GM21360 (cell line): ENCODE measurements at regions not wholly inside any gene's neighbourhood (a gene's known extent, or its start where the extent isn't known, plus 50 kb on each side); places are given as distances from the start of the nearest gene placed in this dataset.

Experiments
- ATAC-seq: cut with Tn5 transposase; IDR thresholded peaks from one replicate; pipeline ENCODE4 v1.9.1; 2021; ENCODE audit warnings: mild to moderate bottlenecking, moderate library complexity; ENCODE audit not compliant: unreplicated experiment

DNA sequence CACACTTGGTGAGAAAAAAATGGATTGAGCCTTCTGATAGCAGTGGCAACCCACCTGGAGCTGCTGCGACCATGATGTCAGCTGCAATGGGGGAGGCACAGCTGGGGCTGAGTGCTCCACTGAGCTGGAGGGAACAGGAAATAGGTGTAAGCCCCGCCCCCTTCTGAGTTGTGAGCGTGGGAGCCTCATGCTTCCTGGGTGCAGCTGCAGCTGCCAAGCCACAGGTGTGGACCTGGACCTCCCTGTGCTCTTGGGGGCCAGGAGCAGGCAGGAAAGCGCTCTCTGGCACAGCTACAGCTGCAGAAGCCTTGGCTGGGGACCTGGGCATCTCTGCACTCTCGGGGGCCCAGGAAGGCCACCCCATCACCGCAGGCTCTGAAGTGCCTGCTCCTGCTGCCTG lies 970.6 kb downstream of the DCDC2C start:
- no peak for ATAC-seq

DNA sequence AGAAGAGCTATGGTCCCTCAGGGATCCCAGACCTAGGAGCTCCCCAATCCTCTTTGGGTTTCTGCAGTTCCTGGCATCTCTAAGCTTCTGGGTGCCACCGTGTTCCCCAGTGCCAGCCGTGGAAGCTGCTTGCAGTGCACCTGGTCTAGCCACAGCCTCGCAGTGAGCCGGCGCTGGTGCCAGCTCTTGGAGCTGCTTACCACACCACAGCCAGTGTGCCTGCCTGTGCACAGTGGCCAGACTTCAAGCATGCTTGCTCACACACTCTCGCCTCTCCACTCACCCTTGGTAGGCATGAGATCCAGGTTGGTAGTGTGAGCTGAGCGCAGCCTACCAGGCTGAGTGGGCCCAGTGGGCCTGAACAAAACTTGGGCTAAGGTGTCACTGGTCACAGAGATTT lies 971.9 kb downstream of the DCDC2C start:
- ATAC-seq, result no peak

DNA sequence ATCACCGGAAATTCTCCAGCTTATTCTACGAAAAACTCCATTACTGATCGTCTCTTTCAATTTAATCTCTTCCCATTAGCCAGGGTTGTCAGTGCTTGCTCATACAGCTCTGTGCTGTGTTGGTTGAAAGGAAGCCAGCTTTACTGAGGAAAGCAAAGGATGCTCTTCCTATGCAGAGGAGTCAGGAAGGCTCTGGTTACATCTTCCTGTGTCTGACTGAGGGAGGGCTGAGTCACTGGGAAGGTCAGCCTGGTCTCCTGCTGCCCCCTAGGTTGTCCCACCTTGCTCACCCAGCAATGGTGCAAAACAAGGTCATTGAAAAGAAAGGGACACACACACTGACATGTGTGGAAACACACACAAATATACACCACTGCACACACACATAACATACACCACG lies 975.6 kb downstream of the DCDC2C start:
- no peak for ATAC-seq

DNA sequence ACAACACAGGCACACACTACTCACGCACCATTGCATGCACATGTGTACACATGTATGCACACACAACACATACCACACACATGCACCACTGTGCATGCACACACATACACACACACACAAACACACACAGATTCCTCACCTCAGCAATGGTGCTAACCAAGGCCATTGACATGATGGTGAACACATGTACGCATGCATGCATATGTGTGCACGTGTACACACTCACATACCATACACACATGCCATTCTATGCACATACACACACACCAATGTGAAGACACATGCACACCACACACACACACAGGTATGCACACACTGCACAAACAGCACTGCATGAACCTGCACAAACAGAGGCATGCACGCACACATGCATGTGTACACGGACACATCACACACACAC lies 976.0 kb downstream of the DCDC2C start:
- ATAC-seq, result no peak

DNA sequence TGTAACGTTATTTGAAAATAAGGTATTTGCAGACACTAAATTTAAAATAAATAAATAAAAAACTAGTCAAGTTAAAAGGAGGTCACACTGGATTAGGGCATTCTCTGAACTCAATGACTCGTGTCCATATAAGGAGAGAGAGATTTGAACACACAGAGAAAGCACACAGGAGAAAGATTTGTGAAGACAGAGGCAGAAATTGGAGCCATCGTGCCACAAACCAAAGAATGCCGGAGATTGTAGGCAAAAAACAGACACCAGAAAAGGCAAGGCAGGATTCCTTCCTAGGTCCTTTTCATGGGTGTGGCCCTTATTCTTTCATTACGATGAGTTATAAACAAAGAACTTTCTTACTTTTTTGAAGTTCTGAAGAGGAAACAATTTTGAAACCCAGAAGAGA lies 981.5 kb downstream of the DCDC2C start:
- ATAC-seq, result no peak

DNA sequence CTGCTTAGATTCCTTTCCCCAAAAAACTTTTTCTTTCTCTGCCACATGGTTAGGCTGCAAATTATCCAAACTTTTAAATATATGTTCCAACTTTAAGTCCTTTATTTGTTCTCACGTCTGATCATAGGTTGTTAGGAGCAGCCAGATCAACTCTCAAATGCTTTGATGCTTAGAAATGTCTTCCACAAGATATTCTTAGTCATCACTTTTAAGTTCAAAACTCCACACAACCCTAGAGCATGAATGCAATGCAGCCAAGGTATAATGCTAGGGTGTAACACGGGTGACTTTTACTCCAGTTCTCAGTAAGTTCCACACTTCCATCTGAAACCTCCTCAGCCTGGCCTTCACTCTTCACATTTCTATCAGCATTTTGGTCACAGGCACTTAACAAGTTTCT lies 987.5 kb downstream of the DCDC2C start:
- ATAC-seq, result no peak

DNA sequence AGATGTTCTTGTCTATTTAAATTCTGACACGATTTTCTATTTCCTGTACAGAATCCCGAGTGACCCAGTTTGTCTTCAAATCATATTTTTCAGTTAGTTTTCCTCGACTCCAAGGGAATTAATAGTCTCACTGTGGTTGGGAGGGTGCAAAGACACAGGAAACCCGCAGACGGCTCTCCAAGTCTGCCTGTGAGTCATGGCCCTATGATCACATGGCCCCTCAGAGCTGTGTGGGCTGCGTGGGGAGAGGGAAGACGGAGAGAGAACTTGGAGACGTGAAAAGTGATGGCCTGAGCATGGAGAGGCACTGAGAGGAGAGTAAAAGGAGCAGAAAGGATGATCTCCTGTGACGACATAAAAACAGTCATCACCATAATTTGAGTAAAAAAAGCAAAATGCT lies 989.9 kb downstream of the DCDC2C start:
- ATAC-seq, result no peak

DNA sequence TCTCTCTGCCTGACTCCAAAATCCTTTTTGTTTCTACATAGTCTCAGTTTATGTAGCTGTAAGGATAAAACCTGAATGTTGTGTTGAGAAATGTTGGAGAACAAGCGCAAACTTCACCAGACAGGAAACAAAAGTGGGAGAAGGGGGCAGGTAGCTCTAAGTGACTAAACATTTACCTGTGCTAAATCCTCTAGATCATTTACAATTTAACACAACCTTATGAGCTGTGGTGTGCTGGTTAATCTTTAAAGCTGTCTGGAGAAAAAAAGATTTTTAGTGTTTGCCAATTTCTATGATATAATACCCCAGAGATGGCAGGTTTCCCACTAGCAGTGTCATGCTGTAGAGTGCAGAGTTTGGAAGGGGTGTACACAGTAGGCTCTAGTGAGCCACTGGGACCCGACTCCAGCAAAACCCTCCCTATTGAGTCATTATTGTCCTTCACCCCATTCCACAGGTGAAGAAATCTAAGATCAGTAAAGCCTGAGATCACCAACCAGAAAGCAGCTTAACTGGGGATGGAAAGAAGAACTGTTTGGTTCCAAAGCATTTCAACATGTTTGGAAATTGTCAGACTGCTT lies 992.0 kb downstream of the DCDC2C start:
- no peak for ATAC-seq

DNA sequence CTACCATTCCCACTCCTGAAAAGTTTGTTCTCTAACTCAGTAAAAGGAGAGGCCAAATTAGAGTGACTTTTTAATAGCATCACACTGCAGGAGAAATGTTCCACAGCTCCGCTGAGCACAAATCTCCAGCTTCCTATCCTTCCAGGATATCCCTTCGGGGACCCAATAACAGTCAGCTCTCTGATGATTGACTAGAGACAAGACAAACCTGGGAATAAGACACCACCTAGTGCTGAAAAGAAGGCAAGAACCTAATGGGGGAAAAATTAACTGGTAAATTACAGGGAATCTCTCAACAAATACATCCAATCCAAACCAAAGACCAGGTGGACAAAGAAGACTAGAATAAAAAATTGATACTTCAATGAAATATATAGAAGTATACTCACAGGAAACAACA lies 977.1 kb upstream of the SOX11 start:
- ATAC-seq, result no peak

DNA sequence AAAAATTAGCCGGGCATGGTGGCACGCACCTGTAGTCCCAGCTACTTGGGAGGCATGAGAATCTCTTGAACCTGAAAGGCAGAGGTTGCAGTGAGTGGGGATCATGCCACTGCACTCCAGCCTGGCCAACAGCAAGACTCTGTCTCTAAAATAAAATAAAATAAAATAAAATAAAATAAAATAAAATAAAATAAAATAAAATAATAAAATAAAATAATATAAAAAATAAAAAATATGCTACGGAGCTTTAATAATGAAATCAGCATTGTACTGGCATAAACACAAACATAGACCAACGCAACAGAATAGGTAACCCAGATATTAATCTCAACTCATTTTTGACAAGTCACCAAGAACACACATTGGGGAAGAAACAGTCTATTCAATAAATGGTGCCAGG lies 973.4 kb upstream of the SOX11 start:
- ATAC-seq, result no peak

DNA sequence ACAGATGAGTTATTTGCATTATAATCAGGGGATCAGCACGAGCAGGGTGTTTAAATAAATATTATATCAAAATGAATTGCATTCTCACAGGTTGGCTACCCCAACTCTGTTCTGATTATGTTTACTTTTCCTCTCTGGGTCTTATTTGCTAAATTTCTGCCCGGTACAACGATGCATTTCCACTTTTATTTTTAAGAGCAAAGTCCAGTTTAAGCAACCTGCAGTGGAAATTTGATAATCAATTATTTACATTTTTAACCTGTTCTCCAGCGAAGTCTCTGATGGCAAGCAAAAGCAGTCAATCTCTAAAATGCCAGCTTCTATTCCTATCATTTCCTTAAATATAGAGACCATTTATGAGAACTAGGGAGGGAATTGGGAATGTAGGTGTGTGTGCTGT lies 966.6 kb upstream of the SOX11 start:
- no peak for ATAC-seq

DNA sequence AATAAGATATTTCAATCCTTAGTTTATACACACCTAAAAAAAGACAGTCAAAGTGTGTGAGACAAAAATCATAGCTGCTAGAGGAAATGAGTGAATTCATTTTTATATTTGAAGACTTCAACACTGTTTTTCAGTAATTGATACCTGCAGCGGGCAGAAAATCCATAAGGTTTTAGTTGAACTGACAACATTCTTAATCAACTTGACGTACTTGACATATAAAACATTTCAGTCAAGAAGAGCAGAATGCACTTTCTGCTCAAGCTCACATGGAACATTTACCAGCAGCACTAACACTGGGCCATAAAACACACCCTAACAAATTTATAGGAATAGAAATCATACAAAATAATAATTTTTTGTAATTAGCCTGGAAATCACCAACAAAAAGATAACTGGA lies 959.6 kb upstream of the SOX11 start:
- ATAC-seq, result no peak

DNA sequence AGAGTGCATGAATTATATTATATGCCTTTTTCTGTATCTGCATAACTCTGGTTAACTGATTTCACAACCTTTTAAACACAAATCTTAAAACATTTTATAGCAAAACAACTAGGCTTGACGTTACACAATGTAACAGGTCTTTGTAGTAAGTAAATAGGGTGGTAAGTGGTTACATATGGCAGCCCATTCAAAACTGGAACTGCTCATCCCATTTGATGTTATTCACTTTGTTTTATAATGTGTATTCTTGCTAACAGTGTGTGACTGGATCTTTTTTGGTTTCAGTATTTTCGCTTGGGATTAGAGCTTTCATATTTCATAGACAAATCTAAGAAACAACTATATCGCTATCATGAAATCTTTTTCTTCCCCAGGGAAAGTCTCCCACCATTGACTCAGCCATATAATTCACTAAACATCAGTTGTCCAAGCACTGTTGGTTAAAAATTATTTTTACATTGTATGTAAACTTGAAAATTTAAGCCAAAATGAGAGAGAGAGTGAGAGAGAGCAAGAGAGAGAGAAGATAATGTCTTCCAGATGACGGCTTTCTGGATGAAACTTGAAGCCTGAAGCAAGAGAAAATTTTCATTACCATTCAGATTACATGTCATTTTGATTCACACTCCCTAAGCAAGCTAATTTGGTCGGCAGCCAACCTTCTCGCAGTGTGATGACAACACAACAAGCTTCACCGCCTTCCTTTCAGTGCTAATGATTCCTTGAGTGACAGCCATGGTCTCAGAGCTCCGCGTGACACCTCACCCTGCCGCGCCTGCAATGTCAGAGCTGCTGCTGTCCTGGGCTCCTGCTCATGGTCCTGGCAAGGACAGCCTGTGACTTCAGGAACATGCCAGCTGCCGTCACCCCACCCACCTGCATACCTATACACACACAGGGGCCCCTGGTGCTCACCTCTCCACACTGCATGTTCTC lies 946.9 kb upstream of the SOX11 start:
- ATAC-seq, result no peak

DNA sequence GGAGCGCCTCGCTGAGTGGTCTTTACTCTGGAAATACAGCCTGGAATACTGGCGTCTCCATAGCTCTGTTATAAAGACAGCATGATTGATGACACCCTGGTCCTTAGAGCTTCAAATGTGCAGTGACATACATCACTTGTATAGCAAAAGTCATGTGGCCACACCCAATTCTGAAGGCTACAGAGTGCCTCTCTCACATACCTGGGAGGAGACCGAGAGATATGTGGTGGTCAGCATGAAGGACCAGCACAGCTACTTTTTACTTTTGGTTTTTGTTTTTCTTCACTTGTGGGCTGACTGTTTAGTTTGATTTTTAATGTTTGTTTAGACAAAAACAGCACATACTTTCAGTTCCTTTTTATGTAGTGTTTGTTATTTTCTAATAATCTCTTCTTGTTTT lies 938.5 kb upstream of the SOX11 start:
- no peak for ATAC-seq

DNA sequence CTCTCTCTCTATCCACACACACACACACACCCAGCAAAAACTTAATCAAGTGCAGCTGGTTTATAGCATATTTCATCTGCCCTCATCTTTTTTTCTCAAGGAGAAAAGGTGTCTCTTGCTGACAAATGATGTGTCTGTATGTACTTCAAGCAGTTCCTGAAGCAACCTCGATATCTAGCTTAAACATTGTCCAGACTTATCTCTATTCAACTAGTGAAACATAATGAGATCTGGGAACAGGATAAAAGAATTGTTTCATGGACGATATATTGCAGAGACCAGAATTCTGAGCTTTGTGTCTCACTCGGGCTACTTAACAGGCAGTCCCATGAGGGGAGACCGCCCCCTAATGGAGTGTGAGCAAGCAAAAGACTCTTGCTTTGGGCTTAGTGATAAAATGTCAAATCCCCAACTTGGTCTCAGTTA lies 929.2 kb upstream of the SOX11 start:
- ATAC-seq, result no peak

DNA sequence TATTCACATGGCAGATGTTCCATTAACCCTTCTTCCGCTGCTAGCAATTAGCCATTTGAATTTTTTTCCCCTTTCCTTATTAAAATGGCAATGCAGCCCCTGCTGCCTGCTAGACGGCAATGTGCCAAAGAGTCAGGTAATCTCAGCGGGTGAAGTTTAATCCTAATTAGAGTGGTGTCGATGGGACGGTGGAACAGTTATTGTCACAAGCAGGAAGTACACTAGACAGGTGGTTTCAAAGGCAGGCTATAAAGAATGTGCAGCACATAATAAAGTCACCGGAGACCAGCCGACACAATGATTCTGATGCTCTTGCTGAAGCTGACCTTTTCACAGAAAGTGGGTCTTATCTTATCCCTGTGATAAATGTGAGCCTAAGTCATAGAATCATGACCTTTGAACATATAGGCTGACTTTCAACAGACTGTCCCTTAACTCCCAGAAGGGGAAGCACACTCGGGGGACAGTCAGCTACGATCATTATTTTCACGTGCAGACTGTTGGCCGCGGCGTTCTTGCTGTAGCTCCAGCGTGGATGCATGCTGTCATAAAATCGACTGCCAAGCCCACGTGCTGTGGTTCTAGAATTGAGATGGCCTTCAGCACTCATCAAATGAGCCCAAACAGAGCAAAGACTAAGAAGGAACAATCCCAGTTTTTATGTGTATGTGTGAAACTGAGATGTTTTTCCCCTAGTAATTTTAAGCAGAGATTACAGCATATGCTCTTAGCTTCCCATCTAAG lies 926.2 kb upstream of the SOX11 start:
- no peak for ATAC-seq

DNA sequence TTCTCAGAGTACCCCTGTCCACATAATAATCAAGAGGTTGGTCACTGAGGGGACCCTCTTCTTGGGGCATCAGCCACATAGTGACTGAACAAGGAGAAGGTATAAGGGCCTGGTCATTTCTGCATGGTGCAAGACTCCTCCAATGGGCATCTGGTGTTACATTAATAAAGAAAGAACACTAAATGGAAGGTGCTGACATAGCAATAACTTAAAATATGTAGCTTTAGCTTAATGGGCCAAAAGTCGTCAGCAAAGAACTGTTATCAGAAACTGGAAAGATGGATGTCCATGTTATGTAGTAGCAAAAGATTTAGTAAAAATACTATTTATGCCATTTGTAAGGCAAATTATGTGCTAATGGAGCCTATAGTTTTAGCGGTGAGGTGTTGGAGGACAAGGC lies 916.5 kb upstream of the SOX11 start:
- ATAC-seq, result no peak

DNA sequence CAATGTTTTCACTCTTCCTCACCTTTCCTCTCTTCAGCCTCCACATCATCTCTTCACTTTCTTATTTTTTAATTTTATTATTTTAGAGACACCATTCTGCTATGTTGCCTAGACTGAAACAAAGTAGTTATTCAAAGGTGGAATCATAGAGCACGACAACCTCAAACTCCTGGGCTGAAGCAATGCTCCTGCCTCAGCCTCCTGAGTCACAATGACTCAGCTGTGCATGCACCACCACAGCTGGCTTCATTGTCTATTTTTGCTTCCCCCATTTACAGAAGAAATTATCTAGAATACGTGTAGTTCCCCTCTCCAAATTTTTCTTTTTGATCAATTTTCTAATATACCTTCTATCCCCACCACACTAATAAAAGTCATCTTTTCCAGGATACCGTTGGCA lies 911.5 kb upstream of the SOX11 start:
- ATAC-seq, result no peak

DNA sequence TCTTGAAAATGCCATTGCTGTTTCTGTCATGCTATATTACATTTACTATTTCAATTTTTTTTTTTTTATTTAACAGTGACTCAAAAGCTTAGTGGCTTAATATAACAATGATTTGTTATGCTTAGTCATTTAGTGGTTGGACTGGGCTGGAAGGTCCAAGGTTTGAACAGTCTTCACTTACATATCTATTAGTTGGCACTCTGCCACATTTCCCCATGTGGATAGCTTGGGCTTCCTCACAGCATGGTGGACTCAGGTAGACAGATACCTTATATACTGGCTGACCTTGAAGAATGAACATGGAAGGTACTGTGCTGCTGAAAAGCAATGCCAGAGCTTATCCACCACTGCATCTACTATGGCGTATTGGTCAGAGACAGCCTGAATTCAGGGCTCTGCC lies 909.5 kb upstream of the SOX11 start:
- ATAC-seq, result no peak

DNA sequence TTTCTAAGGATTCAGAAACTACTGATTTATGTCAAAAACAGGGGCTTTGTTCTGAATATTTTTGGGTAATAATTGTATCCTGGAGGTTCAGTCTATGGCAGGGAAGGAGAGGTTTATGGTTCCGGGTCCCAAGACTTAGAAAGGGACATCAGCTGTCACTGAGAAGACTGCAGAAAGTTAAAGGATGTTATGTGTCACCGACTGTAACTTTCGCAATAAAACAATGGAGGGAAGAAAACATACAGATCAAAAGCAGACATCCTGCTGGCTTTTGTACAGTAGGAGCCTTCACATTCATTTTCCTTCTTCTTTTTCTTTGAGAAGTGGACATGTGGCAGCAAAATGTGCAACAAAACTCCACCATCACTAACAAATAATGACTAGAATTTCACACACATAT lies 900.7 kb upstream of the SOX11 start:
- ATAC-seq, result no peak

DNA sequence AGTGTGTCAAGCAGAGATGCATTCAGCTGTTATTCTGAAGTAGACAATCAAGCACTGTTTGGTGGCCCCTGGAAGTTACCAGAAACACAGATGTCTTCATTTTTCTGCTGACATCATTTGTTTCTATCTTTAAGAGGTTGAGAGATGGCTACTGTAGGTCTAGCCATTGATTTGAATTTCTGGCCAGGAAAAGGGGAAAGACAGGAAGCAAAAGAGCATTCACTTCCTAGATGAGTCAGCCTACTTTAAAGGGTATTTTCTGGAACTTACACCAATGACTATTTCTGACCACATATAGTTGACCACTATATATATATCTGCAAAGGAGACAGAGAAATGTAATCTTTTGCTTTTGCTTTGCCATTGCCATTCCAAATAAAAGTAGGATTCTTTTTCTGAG lies 900.1 kb upstream of the SOX11 start:
- no peak for ATAC-seq

DNA sequence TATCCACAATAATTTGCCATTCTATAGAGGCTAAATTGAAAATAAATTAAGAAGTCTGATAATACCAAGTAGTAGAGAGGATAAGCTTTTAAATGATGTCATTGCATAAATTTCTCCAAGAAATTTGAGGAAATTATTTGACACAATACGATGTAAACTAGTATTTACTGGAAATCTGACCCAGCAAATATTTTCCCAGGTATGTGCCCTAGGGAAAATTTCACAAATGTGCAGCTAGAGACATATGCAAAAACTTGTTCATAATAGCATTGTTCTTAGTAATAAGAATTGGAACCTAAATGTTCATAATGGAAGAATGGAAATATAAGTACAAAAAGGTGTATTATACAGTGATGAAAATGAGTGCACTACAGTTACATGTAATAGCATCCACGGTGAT lies 888.8 kb upstream of the SOX11 start:
- no peak for ATAC-seq
